Peyer's patch (tissue), 4 donors: ENCODE measurements at regions not wholly inside any gene's neighbourhood (a gene's known extent, or its start where the extent isn't known, plus 50 kb on each side); places are given as distances from the start of the nearest gene placed in this dataset.

Experiments used
- DNase-seq, 3 donors: peaks; one replicate each; pipeline ENCODE4 v3.0.0-alpha.2; 2017 to 2019
- H3K27ac ChIP-seq, 4 donors: fragments of 200-600 bp; sonication (generic); one replicate each; pipeline ENCODE4 v1.5.1; 2016 to 2019
- H3K27me3 ChIP-seq, 2 donors: fragments of 200-600 bp; sonication (generic); one replicate each; pipeline ENCODE4 v1.5.1; 2019
- H3K36me3 ChIP-seq, 3 donors: fragments of 200-600 bp; sonication (generic); one replicate each; pipeline ENCODE4 v1.5.1; 2016 to 2019
- H3K4me1 ChIP-seq, 4 donors: fragments of 200-600 bp; sonication (generic); one replicate each; pipeline ENCODE4 v1.5.1; 2016 to 2019
- H3K4me3 ChIP-seq, 4 donors: fragments of 200-600 bp; sonication (generic); 1 replicate in 3 of 4; 2 replicates in 1 of 4; pipeline ENCODE4 v1.5.1; 2016 to 2019; ENCODE audit warnings: mild to moderate bottlenecking in 1 of 4
- H3K9me3 ChIP-seq, 4 donors: fragments of 200-600 bp; sonication (generic); one replicate each; pipeline ENCODE4 v1.5.1; 2016 to 2019; ENCODE audit warnings: mild to moderate bottlenecking in 1 of 4
- POLR2A ChIP-seq, 2 donors: fragments of 450-650 bp; IDR thresholded peaks; one replicate each; pipeline ENCODE4 v1.5.1; 2017; ENCODE audit warnings: antibody characterized with exemption in 2 of 2, mild to moderate bottlenecking in 2 of 2, moderate library complexity in 2 of 2
- TF ChIP-seq, protein P1 (sequence below), 6 experiments: fragments of 450-650 bp in 4 of 6; fragments of 200-600 bp in 2 of 6; sonication (generic) in 1 of 6; IDR thresholded peaks; one replicate each; pipeline ENCODE4 v1.5.1; 2017 to 2019; ENCODE audit warnings: antibody characterized with exemption in 6 of 6, mild to moderate bottlenecking in 3 of 6, moderate library complexity in 1 of 6

DNA sequence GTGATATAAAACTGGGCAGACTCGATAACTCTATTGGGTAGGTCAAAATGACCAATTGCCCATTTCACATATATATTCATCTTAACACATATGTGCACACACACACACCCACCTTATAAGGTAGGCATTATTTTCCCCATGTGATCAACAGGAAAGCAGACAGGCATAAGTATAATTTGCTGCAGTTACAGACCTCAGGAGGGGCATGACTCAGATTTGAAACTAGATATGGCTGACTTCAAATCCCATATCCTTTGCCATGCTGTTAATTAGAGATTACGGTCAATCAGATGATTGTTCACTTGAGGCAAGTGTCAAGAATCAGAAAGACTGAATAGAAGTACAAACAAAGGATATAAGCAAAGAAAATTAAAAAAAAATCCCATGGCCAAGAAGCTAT is 910.6 kb downstream of the NTRK3 start:
- no peak for DNase-seq
- no peaks in the 10 kb centered on the region for H3K9me3 ChIP-seq
- H3K27ac ChIP-seq, result no peak overlapping the region
- no peaks in the 10 kb centered on the region for H3K27me3 ChIP-seq
- H3K4me3 ChIP-seq, result no peak overlapping the region
- H3K36me3 ChIP-seq, result no peaks in the 10 kb centered on the region
- no peaks in the 10 kb centered on the region for H3K4me1 ChIP-seq
- TF ChIP-seq POLR2A (IDR thresholded peaks at IDR 0.05), result no peak
- TF ChIP-seq, protein P1, sequence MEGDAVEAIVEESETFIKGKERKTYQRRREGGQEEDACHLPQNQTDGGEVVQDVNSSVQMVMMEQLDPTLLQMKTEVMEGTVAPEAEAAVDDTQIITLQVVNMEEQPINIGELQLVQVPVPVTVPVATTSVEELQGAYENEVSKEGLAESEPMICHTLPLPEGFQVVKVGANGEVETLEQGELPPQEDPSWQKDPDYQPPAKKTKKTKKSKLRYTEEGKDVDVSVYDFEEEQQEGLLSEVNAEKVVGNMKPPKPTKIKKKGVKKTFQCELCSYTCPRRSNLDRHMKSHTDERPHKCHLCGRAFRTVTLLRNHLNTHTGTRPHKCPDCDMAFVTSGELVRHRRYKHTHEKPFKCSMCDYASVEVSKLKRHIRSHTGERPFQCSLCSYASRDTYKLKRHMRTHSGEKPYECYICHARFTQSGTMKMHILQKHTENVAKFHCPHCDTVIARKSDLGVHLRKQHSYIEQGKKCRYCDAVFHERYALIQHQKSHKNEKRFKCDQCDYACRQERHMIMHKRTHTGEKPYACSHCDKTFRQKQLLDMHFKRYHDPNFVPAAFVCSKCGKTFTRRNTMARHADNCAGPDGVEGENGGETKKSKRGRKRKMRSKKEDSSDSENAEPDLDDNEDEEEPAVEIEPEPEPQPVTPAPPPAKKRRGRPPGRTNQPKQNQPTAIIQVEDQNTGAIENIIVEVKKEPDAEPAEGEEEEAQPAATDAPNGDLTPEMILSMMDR (IDR thresholded peaks at IDR 0.05), result no peak

DNA sequence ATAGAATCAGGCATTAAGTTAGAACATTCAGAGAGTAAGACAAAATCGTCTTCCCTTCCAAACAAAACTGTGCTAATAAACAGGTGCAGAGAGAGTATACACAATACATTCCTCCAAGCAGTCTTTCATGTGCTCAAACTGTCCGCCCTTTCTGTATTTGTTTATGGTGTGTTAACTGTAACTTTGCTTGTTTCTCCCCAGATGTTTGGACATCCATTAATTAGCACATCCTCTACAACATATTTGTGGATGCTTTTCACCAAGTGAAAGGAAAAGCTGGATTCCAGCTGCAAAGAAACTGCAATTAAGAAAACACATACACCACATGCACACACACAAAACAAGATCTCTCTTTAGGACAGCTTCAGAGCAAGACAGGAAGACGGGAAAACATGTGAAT is 912.6 kb downstream of the NTRK3 start:
- H3K27ac ChIP-seq, result no peak overlapping the region
- H3K27me3 ChIP-seq, result no peaks in the 10 kb centered on the region
- TF ChIP-seq, protein P1 (IDR thresholded peaks at IDR 0.05), result no peak
- no peak for TF ChIP-seq POLR2A (IDR thresholded peaks at IDR 0.05)
- no peaks in the 10 kb centered on the region for H3K4me1 ChIP-seq
- no peak for DNase-seq
- no peaks in the 10 kb centered on the region for H3K36me3 ChIP-seq
- H3K4me3 ChIP-seq, result no peak overlapping the region
- no peaks in the 10 kb centered on the region for H3K9me3 ChIP-seq

DNA sequence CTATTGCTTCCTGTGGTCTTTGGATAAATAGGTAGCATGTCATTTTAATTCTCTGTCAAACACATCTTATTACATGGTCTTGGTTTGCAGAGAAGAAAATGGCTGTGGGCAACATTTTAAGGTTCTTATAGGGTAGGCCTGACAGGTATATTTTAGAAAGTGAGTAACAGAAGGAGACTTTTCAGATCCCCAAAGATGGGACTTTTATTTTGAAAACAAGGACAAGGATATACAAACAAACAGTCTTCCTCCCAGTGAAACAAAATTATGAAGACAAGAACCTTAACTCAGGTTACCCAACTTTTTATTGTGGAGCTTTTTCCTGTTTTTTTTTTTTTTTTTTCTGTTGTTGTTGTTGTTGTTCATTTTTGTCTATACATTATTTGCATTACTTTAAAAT is 916.2 kb downstream of the NTRK3 start:
- H3K27ac ChIP-seq, result no peak overlapping the region
- no peak for DNase-seq
- no peak overlapping the region for H3K4me3 ChIP-seq
- H3K36me3 ChIP-seq, result no peaks in the 10 kb centered on the region
- no peaks in the 10 kb centered on the region for H3K27me3 ChIP-seq
- TF ChIP-seq POLR2A (IDR thresholded peaks at IDR 0.05), result no peak
- TF ChIP-seq, protein P1 (IDR thresholded peaks at IDR 0.05), result no peak
- no peaks in the 10 kb centered on the region for H3K4me1 ChIP-seq
- H3K9me3 ChIP-seq, result no peaks in the 10 kb centered on the region

DNA sequence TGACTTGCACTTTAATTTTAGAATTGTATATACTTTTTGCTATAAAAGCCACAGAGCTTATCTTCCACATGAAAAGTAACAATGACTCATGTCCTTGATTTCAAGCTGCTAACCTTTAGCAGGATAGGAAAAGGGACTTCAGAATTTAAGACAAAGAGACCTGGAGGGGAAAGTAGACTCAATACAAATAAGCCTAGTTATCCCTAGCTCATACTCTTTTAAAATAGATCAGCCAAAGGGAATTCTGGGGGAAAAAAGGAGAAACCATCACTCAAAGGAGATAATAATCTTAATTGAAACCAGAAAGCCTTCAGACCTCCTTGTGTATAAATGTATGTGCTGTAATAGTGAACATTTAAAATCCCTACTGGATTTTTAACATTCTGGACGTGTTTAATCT is 930.3 kb downstream of the NTRK3 start:
- Histone ChIP-seq H3K4me3 (no peak overlapping the region), H3K27me3 (no peaks in the 10 kb centered on the region), H3K36me3 (no peaks in the 10 kb centered on the region), H3K4me1 (no peaks in the 10 kb centered on the region), H3K27ac (no peak overlapping the region), H3K9me3 (no peaks in the 10 kb centered on the region)
- no peak for DNase-seq
- TF ChIP-seq, protein P1 (IDR thresholded peaks at IDR 0.05), result no peak
- no peak for TF ChIP-seq POLR2A (IDR thresholded peaks at IDR 0.05)

DNA sequence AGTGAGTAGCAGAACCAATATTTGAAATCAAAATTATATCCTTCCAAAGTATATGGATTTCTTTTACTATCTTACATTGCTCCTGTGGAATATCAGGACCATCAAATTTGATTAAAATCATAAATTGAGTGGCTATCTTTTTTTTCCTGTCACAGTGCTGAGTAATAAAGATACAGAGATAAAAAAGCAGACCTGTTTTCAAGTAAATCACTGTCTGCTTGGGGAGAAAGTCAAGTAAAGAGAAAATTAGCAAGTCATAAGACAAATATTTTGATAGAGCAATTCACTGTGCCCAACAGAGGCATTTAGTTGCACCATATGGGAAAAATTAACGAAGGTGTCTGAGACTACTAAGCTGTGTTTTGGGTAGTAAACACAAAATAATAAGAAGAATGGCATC is 933.7 kb downstream of the NTRK3 start:
- H3K36me3 ChIP-seq, result no peaks in the 10 kb centered on the region
- H3K4me1 ChIP-seq, result no peaks in the 10 kb centered on the region

More for the DNA sequence above, 933.7 kb downstream of the NTRK3 start:
- no peak overlapping the region for H3K27ac ChIP-seq
- no peak overlapping the region for H3K4me3 ChIP-seq
- no peak for TF ChIP-seq POLR2A (IDR thresholded peaks at IDR 0.05)
- TF ChIP-seq, protein P1 (IDR thresholded peaks at IDR 0.05), result no peak
- DNase-seq, result no peak
- H3K27me3 ChIP-seq, result no peaks in the 10 kb centered on the region
- no peaks in the 10 kb centered on the region for H3K9me3 ChIP-seq
